ENCODE measurements at regions not wholly inside any gene's neighbourhood (a gene's known extent, or its start where the extent isn't known, plus 50 kb on each side); places are given as distances from the start of the nearest gene placed in this dataset.

DNA sequence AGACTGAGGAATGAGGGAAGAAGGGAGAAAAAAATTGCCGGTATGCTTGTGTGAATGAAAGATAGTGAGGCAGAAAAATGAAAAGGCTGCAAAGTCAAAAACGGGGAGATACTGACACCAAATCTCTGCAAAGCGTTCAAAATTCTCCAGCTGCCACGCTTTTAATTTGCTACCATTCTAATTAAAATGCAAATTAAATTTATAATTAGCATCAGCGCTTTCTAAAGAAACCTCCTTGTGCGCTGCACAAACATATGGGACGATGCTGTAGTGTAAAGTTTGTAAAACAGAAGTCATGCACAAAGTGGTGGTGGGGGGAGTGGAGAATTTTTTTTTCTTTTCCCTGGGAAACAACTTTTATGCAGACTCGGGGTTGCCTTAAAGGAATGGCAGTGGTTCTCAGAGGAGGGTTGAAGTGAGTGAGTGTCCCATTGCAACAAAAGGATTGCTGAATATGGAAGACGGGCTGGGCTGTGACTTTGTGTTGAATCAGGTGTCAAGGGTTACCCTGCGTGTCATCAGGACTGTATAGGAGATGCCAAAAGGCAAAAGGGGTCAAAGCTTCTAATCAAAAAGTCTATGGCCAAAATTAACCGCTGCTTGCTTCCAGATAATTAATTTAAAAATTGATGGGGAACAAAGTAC is 472.2 kb downstream of the NR2F2 start:
- no peak overlapping the region for H3K4me3 ChIP-seq
- no peaks in the 10 kb centered on the region for H3K36me3 ChIP-seq
- no peak overlapping the region for H3K27ac ChIP-seq
- H3K9me3 ChIP-seq, result no peaks in the 10 kb centered on the region
- ATAC-seq, result no peak
- intact Hi-C loops (cut with DNase I), result no loop called here
- no peak for DNase-seq
- TF ChIP-seq, protein P1, sequence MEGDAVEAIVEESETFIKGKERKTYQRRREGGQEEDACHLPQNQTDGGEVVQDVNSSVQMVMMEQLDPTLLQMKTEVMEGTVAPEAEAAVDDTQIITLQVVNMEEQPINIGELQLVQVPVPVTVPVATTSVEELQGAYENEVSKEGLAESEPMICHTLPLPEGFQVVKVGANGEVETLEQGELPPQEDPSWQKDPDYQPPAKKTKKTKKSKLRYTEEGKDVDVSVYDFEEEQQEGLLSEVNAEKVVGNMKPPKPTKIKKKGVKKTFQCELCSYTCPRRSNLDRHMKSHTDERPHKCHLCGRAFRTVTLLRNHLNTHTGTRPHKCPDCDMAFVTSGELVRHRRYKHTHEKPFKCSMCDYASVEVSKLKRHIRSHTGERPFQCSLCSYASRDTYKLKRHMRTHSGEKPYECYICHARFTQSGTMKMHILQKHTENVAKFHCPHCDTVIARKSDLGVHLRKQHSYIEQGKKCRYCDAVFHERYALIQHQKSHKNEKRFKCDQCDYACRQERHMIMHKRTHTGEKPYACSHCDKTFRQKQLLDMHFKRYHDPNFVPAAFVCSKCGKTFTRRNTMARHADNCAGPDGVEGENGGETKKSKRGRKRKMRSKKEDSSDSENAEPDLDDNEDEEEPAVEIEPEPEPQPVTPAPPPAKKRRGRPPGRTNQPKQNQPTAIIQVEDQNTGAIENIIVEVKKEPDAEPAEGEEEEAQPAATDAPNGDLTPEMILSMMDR (IDR thresholded peaks at IDR 0.05), result no peak
- no peaks in the 10 kb centered on the region for H3K27me3 ChIP-seq (ENCODE audit: low read depth)
- H3K4me1 ChIP-seq, result no peaks in the 10 kb centered on the region

DNA sequence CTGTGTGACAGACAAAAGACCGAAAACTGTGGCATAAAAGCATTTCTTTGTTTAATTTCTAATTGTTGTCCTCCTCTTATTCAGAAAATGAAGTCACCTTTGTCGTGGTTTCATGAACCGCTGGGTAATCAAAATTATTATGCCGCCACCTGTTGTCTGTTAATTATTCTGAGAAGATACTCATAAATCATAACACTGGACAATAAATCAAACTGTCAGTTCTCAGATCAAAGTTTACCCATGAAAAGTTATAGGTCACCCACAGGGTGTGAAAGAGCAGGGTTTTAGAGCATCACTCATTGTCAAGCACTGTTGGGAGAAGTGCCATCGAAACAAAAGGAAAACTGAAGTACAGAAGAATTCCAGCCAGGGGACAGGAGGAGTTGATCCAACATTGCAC is 474.3 kb downstream of the NR2F2 start:
- TF ChIP-seq, protein P1 (IDR thresholded peaks at IDR 0.05), result no peak

DNA sequence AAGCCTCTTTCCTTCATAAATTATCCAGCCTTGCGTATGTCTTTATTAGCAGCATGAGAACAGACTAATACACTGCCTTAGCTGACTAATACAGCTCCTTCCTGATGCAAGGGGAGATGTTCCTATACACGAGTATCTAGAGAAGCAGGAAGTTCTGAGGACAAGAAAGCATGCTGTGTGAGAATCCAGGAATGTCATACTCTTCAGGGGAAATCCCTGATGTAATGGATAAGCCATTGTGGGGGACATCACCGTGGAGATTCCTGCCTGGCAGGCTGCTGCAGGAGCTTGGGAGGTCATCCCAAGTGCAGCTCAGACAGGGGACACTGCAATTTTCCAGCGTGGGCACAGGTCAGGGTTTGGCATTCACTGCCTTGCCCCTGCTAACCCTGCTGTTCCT is 476.9 kb downstream of the NR2F2 start:
- Histone ChIP-seq H3K4me1 (no peaks in the 10 kb centered on the region), H3K36me3 (no peaks in the 10 kb centered on the region), H3K9me3 (no peaks in the 10 kb centered on the region), H3K4me3 (no peak overlapping the region), H3K27me3 (ENCODE audit: low read depth) (no peaks in the 10 kb centered on the region), H3K27ac (no peak overlapping the region)
- DNase-seq (no peak), ATAC-seq (no peak)
- TF ChIP-seq, protein P1 (IDR thresholded peaks at IDR 0.05), result no peak
- intact Hi-C loops (cut with DNase I), result no loop called here

More for the DNA sequence above, 474.3 kb downstream of the NR2F2 start:
- H3K4me1 ChIP-seq, result no peaks in the 10 kb centered on the region
- no peaks in the 10 kb centered on the region for H3K9me3 ChIP-seq
- intact Hi-C loops (cut with DNase I), result no loop called here
- no peaks in the 10 kb centered on the region for H3K27me3 ChIP-seq (ENCODE audit: low read depth)
- H3K36me3 ChIP-seq, result no peaks in the 10 kb centered on the region
- DNase-seq, result no peak
- H3K4me3 ChIP-seq, result no peak overlapping the region
- H3K27ac ChIP-seq, result no peak overlapping the region
- no peak for ATAC-seq

DNA sequence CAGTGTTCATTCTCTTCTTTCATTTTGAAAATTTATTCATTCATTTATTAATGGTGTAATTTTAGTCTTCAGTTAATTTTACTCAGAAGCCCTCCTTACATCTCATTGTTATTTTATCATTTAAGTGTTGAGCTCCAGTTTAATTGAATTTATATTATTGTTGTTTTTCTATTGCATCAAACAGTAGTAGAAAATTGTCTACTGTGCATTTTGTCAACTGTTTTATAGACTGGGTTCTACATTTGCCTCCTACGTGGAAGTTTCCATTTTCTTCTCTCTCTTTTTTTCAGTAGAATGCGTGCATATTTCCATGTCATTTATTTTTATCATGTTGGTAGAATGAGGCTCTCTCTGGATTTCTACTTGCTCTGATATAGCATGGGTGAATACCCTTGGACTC is 487.4 kb downstream of the NR2F2 start:
- H3K27me3 ChIP-seq (ENCODE audit: low read depth), result no peaks in the 10 kb centered on the region
- no peaks in the 10 kb centered on the region for H3K9me3 ChIP-seq
- H3K4me3 ChIP-seq, result no peak overlapping the region
- no peaks in the 10 kb centered on the region for H3K4me1 ChIP-seq
- intact Hi-C loops (cut with DNase I), result no loop called here
- TF ChIP-seq, protein P1 (IDR thresholded peaks at IDR 0.05), result no peak
- no peaks in the 10 kb centered on the region for H3K36me3 ChIP-seq
- ATAC-seq (no peak), DNase-seq (no peak)
- no peak overlapping the region for H3K27ac ChIP-seq

DNA sequence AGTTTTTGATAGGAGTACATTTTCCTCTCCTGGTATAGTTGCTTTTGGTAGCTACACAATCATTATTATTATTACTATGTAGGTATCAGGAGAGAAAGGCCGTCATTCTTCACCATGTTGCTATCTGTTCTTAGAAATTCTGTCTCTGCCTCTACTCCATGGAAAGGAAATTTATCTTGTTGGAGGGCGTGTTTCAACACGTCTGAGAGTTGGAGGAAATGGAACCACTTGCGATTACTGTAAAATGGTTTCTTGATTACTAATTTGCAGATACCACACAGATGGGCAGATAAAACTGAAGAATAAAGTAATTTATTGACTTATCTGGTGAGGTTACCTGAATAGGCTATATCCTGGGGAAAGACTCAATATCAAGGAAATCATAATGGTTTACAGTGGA is 488.4 kb downstream of the NR2F2 start:
- Histone ChIP-seq H3K4me1 (no peaks in the 10 kb centered on the region), H3K9me3 (no peaks in the 10 kb centered on the region), H3K27me3 (ENCODE audit: low read depth) (no peaks in the 10 kb centered on the region), H3K4me3 (no peak overlapping the region), H3K36me3 (no peaks in the 10 kb centered on the region), H3K27ac (no peak overlapping the region)
- intact Hi-C loops (cut with DNase I), result no loop called here
- ATAC-seq, result no peak
- no peak for DNase-seq
- TF ChIP-seq, protein P1 (IDR thresholded peaks at IDR 0.05), result no peak
